ENCODE measurements at regions not wholly inside any gene's neighbourhood (a gene's known extent, or its start where the extent isn't known, plus 50 kb on each side); places are given as distances from the start of the nearest gene placed in this dataset.
A peak's percentile ranks its signal among the peaks of the same experiment; 100 is the strongest.

- CTCF ChIA-PET = interaction anchor here (0.9 to 2.3 kb wide), 4 partner anchors 37 to 152 kb away, joined by 3 to 19 read pairs (median 4); no protein-coding TSS in a partner anchor
These were observed 62.3 kb upstream of the LBX1 start for GRCh38 chr10:101291331-101292193.

GRCh38 chr10:101292194-101293006, 61.6 kb upstream of the BTRC start:
- Mint-ChIP-seq H3K27me3 (ENCODE audit: unreplicated experiment) (peaks cover 84% of the 10 kb centered on the region), H3K9me3 (ENCODE audit: low read depth, unreplicated experiment) (no peaks in the 10 kb centered on the region), H3K36me3 (ENCODE audit: insufficient read depth, unreplicated experiment) (no peaks in the 10 kb centered on the region), H3K27ac (ENCODE audit: unreplicated experiment) (no peak overlapping the region), H3K4me1 (ENCODE audit: low read depth, unreplicated experiment) (peaks cover 9% of the 10 kb centered on the region), H3K4me3 (ENCODE audit: low read depth, unreplicated experiment) (peak overlapping the region; percentile 58)
- no peak for TF ChIP-seq CTCF (IDR thresholded peaks at IDR 0.05; ENCODE audit: unreplicated experiment)
- BruUV-seq (replicated peaks) = no TSS peak
- CTCF ChIA-PET = interaction anchor here (0.5 to 2.3 kb wide), 7 partner anchors 26 to 292 kb away, joined by 3 to 19 read pairs (median 4); no protein-coding TSS in a partner anchor
- DNase-seq = no peak
- intact Hi-C loops (cut with micrococcal nuclease; ENCODE audit: unreplicated experiment) = no loop called here

More at GRCh38 chr10:101291331-101292193, 62.3 kb upstream of the LBX1 start:
- Mint-ChIP-seq H3K27me3 (ENCODE audit: unreplicated experiment) (peaks cover 85% of the 10 kb centered on the region), H3K4me1 (ENCODE audit: low read depth, unreplicated experiment) (peaks cover 9% of the 10 kb centered on the region), H3K36me3 (ENCODE audit: insufficient read depth, unreplicated experiment) (no peaks in the 10 kb centered on the region), H3K4me3 (ENCODE audit: low read depth, unreplicated experiment) (peak overlapping the region; percentile 58), H3K27ac (ENCODE audit: unreplicated experiment) (no peak overlapping the region), H3K9me3 (ENCODE audit: low read depth, unreplicated experiment) (no peaks in the 10 kb centered on the region)
- no TSS peak for BruUV-seq (replicated peaks)
- intact Hi-C loops (cut with micrococcal nuclease; ENCODE audit: unreplicated experiment) = loop anchor here (2.0 kb wide), 1 partner anchor 77 kb away; no protein-coding TSS in a partner anchor
- peak; percentile 51 for DNase-seq
- peak; percentile 57 for TF ChIP-seq CTCF (IDR thresholded peaks at IDR 0.05; ENCODE audit: unreplicated experiment)

GRCh38 chr10:101293007-101293723, 60.8 kb upstream of the BTRC start:
- intact Hi-C loops (cut with micrococcal nuclease; ENCODE audit: unreplicated experiment) = no loop called here
- Mint-ChIP-seq H3K27ac (ENCODE audit: unreplicated experiment) (no peak overlapping the region), H3K4me1 (ENCODE audit: low read depth, unreplicated experiment) (peaks cover 15% of the 10 kb centered on the region), H3K4me3 (ENCODE audit: low read depth, unreplicated experiment) (no peak overlapping the region), H3K36me3 (ENCODE audit: insufficient read depth, unreplicated experiment) (no peaks in the 10 kb centered on the region), H3K9me3 (ENCODE audit: low read depth, unreplicated experiment) (no peaks in the 10 kb centered on the region), H3K27me3 (ENCODE audit: unreplicated experiment) (peaks cover 84% of the 10 kb centered on the region)
- no TSS peak for BruUV-seq (replicated peaks)
- no peak for TF ChIP-seq CTCF (IDR thresholded peaks at IDR 0.05; ENCODE audit: unreplicated experiment)
- DNase-seq = no peak
- CTCF ChIA-PET = interaction anchor here (0.5 to 2.3 kb wide), 5 partner anchors 27 to 291 kb away, joined by 3 to 19 read pairs (median 3); no protein-coding TSS in a partner anchor

GRCh38 chr10:101294109-101294508, 59.9 kb upstream of the BTRC start:
- Mint-ChIP-seq H3K27ac (ENCODE audit: unreplicated experiment) (no peak overlapping the region), H3K36me3 (ENCODE audit: insufficient read depth, unreplicated experiment) (no peaks in the 10 kb centered on the region), H3K4me1 (ENCODE audit: low read depth, unreplicated experiment) (peaks cover 17% of the 10 kb centered on the region), H3K4me3 (ENCODE audit: low read depth, unreplicated experiment) (no peak overlapping the region), H3K27me3 (ENCODE audit: unreplicated experiment) (peaks cover 85% of the 10 kb centered on the region), H3K9me3 (ENCODE audit: low read depth, unreplicated experiment) (no peaks in the 10 kb centered on the region)
- no TSS peak for BruUV-seq (replicated peaks)
- TF ChIP-seq CTCF (IDR thresholded peaks at IDR 0.05; ENCODE audit: unreplicated experiment) = no peak
- no peak for DNase-seq
- intact Hi-C loops (cut with micrococcal nuclease; ENCODE audit: unreplicated experiment) = no loop called here
- CTCF ChIA-PET = no interaction called here

Measured in Calu3 (cell line).